ENCODE measurements at regions not wholly inside any gene's neighbourhood (a gene's known extent, or its start where the extent isn't known, plus 50 kb on each side); places are given as distances from the start of the nearest gene placed in this dataset.

DNA sequence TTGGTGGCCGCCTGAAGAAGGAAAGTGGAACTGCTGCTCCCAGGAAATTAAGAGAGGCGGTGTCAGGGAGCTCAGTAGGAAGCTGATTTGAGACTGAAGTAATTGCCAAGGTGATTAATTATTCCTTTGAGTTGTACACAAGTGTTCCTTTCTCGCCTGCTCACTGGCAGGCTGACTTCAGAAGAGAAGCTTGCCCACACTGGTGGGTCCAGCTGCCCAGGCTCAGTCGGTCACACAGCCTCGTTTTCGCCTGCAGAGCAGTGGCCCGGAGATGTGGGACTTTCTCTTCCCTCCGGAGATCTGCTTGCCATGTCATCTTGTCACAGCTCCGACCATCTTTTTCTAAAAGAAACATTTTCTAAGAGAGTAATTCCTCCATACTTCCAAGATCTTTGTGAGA lies 478.0 kb downstream of the MCTP2 start:
- TF ChIP-seq, protein P1, sequence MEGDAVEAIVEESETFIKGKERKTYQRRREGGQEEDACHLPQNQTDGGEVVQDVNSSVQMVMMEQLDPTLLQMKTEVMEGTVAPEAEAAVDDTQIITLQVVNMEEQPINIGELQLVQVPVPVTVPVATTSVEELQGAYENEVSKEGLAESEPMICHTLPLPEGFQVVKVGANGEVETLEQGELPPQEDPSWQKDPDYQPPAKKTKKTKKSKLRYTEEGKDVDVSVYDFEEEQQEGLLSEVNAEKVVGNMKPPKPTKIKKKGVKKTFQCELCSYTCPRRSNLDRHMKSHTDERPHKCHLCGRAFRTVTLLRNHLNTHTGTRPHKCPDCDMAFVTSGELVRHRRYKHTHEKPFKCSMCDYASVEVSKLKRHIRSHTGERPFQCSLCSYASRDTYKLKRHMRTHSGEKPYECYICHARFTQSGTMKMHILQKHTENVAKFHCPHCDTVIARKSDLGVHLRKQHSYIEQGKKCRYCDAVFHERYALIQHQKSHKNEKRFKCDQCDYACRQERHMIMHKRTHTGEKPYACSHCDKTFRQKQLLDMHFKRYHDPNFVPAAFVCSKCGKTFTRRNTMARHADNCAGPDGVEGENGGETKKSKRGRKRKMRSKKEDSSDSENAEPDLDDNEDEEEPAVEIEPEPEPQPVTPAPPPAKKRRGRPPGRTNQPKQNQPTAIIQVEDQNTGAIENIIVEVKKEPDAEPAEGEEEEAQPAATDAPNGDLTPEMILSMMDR (IDR thresholded peaks at IDR 0.05; ENCODE audit: low read depth, low read length): no peak
- TF ChIP-seq EZH2phosphoT487 (IDR thresholded peaks at IDR 0.05; ENCODE audit: low read depth): no peak

Measured in OCI-LY3 (cell line).